IMR-90 (cell line): ENCODE measurements at regions not wholly inside any gene's neighbourhood (a gene's known extent, or its start where the extent isn't known, plus 50 kb on each side); places are given as distances from the start of the nearest gene placed in this dataset.

Experiments used
- ATAC-seq: fragments of 200-7000 bp; cut with Tn5 transposase; 2 replicates; pipeline ENCODE4 v1.9.1; 2020; ENCODE audit warnings: low read depth, mild to moderate bottlenecking, moderate library complexity
- BruUV-seq: library from RNA; stranded (reverse); fragments of 400-500 nt; replicated peaks from 2 replicates; lab custom pipeline; 2021; lab: Mats Ljungman, UMichigan
- CTCF ChIA-PET: fragments of 300-600 bp; formaldehyde crosslinking; extraction: SDS; loops from one replicate; lab custom pipeline; 2021; ENCODE audit warnings: antibody characterized with exemption; lab: Yijun Ruan, JAX
- POLR2A ChIA-PET: fragments of 300-600 bp; sonication (Branson Sonifier 250); formaldehyde crosslinking; loops from one replicate; lab custom pipeline; 2022; ENCODE audit warnings: antibody characterized with exemption; ENCODE audit not compliant: unreplicated experiment; lab: Charles Lee
- DNase-seq: peaks from one replicate; pipeline ENCODE4 v3.0.0; 2013
- H2AFZ ChIP-seq: replicated peaks from 2 replicates; pipeline ENCODE3; 2013; ENCODE audit warnings: low read length, mild to moderate bottlenecking; ENCODE audit not compliant: poor library complexity
- H2AK5ac ChIP-seq: 2 replicates; pipeline ENCODE4 v1.6.1; 2013; ENCODE audit warnings: low read depth, low read length, inconsistent platforms
- H2AK9ac ChIP-seq: replicated peaks from 2 replicates; pipeline ENCODE3; 2013; ENCODE audit warnings: mild to moderate bottlenecking, low read depth, low read length, moderate library complexity; ENCODE audit not compliant: poor library complexity
- H2BK120ac ChIP-seq: 2 replicates; pipeline ENCODE4 v1.6.1; 2013; ENCODE audit warnings: low read depth, low read length, inconsistent platforms
- H2BK15ac ChIP-seq: 3 replicates; pipeline ENCODE4 v1.6.1; 2013; ENCODE audit warnings: low read depth, low read length, inconsistent platforms
- H2BK20ac ChIP-seq: 2 replicates; pipeline ENCODE4 v1.6.1; 2013; ENCODE audit warnings: low read depth, mild to moderate bottlenecking, inconsistent platforms, low read length, moderate library complexity
- H2BK5ac ChIP-seq: 2 replicates; pipeline ENCODE4 v1.6.1; 2013; ENCODE audit warnings: mild to moderate bottlenecking, low read depth, low read length, inconsistent platforms; ENCODE audit not compliant: poor library complexity, severe bottlenecking
- H3K14ac ChIP-seq: replicated peaks from 2 replicates; pipeline ENCODE4 v1.6.1; 2013; ENCODE audit warnings: low read depth, low read length, inconsistent platforms
- H3K18ac ChIP-seq: 2 replicates; pipeline ENCODE4 v1.6.1; 2013; ENCODE audit warnings: low read depth, low read length, control low read depth
- H3K23ac ChIP-seq: 2 replicates; pipeline ENCODE4 v1.6.1; 2013; ENCODE audit warnings: low read depth, low read length, inconsistent platforms
- H3K27ac ChIP-seq: 2 replicates; pipeline ENCODE4 v1.5.1; 2013; ENCODE audit warnings: mild to moderate bottlenecking, control low read depth, low read length; ENCODE audit not compliant: insufficient read depth
- H3K27me3 ChIP-seq: 2 replicates; pipeline ENCODE4 v1.6.1; 2013; ENCODE audit warnings: low read length; ENCODE audit not compliant: control insufficient read depth, insufficient read depth
- H3K36me3 ChIP-seq: 2 replicates; pipeline ENCODE4 v1.6.1; 2013; ENCODE audit warnings: low read length, mixed read lengths; ENCODE audit not compliant: control insufficient read depth, insufficient read depth
- H3K4ac ChIP-seq: 2 replicates; pipeline ENCODE4 v1.6.1; 2013; ENCODE audit warnings: low read depth, low read length, inconsistent platforms
- H3K4me1 ChIP-seq: 2 replicates; pipeline ENCODE4 v1.6.1; 2013; ENCODE audit warnings: low read length, mixed read lengths; ENCODE audit not compliant: control insufficient read depth, insufficient read depth
- H3K4me2 ChIP-seq: 2 replicates; pipeline ENCODE4 v1.6.1; 2013; ENCODE audit warnings: low read depth, mild to moderate bottlenecking, control low read depth, low read length, moderate library complexity
- H3K4me3 ChIP-seq: 2 replicates; pipeline ENCODE4 v1.5.1; 2013; ENCODE audit warnings: low read depth, mild to moderate bottlenecking, control low read depth, low read length, moderate library complexity; ENCODE audit not compliant: insufficient read depth
- H3K56ac ChIP-seq: 2 replicates; pipeline ENCODE4 v1.6.1; 2013; ENCODE audit warnings: low read length, inconsistent platforms; ENCODE audit not compliant: insufficient read depth; ENCODE audit errors: extremely low read depth
- H3K79me1 ChIP-seq, 2 experiments: 2 replicates each; pipeline ENCODE4 v1.6.1; 2013; ENCODE audit warnings: low read length in 2 of 2, inconsistent platforms in 1 of 2, low read depth in 1 of 2
- H3K9ac ChIP-seq: 2 replicates; pipeline ENCODE4 v1.6.1; 2013; ENCODE audit warnings: low read depth, low read length, control low read depth
- H3K9me1 ChIP-seq: 2 replicates; pipeline ENCODE4 v1.6.1; 2013; ENCODE audit warnings: low read length, inconsistent platforms; ENCODE audit not compliant: insufficient read depth
- H3K9me3 ChIP-seq: 2 replicates; pipeline ENCODE4 v1.6.1; 2013; ENCODE audit warnings: low read length; ENCODE audit not compliant: control insufficient read depth, insufficient read depth
- H4K20me1 ChIP-seq: 2 replicates; pipeline ENCODE4 v1.6.1; 2013; ENCODE audit warnings: low read length, inconsistent platforms; ENCODE audit not compliant: insufficient read depth
- H4K5ac ChIP-seq: 2 replicates; pipeline ENCODE4 v1.6.1; 2013; ENCODE audit warnings: mild to moderate bottlenecking, low read depth, low read length, control low read depth
- H4K8ac ChIP-seq, 2 experiments: 2 replicates each; pipeline ENCODE4 v1.6.1; 2013; ENCODE audit warnings: low read depth in 2 of 2, low read length in 2 of 2, control low read depth in 1 of 2, inconsistent platforms in 1 of 2
- H4K91ac ChIP-seq: 2 replicates; pipeline ENCODE4 v1.6.1; 2013; ENCODE audit warnings: low read depth, low read length, inconsistent platforms; ENCODE audit not compliant: insufficient read depth
- BHLHE40 ChIP-seq: fragments of 150-350 bp; IDR thresholded peaks from 2 replicates; pipeline ENCODE4 v1.6.1; 2016; ENCODE audit warnings: mild to moderate bottlenecking, low read depth, low read length
- CEBPB ChIP-seq: IDR thresholded peaks from 2 replicates; pipeline ENCODE4 v1.6.1; 2012; ENCODE audit warnings: low read depth, low read length, improper control_type of control experiment
- CHD1 ChIP-seq: IDR thresholded peaks from 2 replicates; pipeline ENCODE4 v1.6.1; 2012; ENCODE audit warnings: low read depth, low read length, improper control_type of control experiment
- CTCF ChIP-seq: conservative IDR thresholded peaks from 2 replicates; pipeline ENCODE4 v1.5.1; 2012; ENCODE audit warnings: mild to moderate bottlenecking, low read depth, low read length, improper control_type of control experiment
- ELK1 ChIP-seq: fragments of 150-350 bp; IDR thresholded peaks from 2 replicates; pipeline ENCODE4 v1.6.1; 2016; ENCODE audit warnings: low read depth, mild to moderate bottlenecking, low read length, moderate library complexity, borderline replicate concordance
- FOS ChIP-seq: fragments of 150-350 bp; IDR thresholded peaks from 2 replicates; pipeline ENCODE4 v1.6.1; 2016; ENCODE audit warnings: low read depth, low read length
- MAFK ChIP-seq: IDR thresholded peaks from 2 replicates; pipeline ENCODE4 v1.6.1; 2012; ENCODE audit warnings: low read depth, low read length, improper control_type of control experiment
- MAZ ChIP-seq: IDR thresholded peaks from 2 replicates; pipeline ENCODE4 v1.6.1; 2012; ENCODE audit warnings: low read depth, mild to moderate bottlenecking, low read length, improper control_type of control experiment, moderate library complexity, borderline replicate concordance
- MXI1 ChIP-seq: IDR thresholded peaks from 2 replicates; pipeline ENCODE4 v1.6.1; 2012; ENCODE audit warnings: low read depth, mild to moderate bottlenecking, low read length, moderate library complexity, borderline replicate concordance
- NFE2L2 ChIP-seq: fragments of 150-350 bp; IDR thresholded peaks from 2 replicates; pipeline ENCODE4 v1.6.1; 2016; ENCODE audit warnings: low read depth, mild to moderate bottlenecking, low read length
- POLR2A ChIP-seq: IDR thresholded peaks from 2 replicates; pipeline ENCODE4 v1.6.1; 2012; ENCODE audit warnings: mild to moderate bottlenecking, low read depth, low read length
- RAD21 ChIP-seq: IDR thresholded peaks from 2 replicates; pipeline ENCODE4 v1.6.1; 2012; ENCODE audit warnings: low read length, improper control_type of control experiment
- RCOR1 ChIP-seq: IDR thresholded peaks from 2 replicates; pipeline ENCODE4 v1.6.1; 2012; ENCODE audit warnings: mild to moderate bottlenecking, low read length, improper control_type of control experiment; ENCODE audit not compliant: insufficient replicate concordance
- RFX5 ChIP-seq: IDR thresholded peaks from 2 replicates; pipeline ENCODE4 v1.8.0; 2012; ENCODE audit warnings: low read depth, mild to moderate bottlenecking, low read length, moderate library complexity
- SMC3 ChIP-seq: fragments of 150-350 bp; IDR thresholded peaks from 2 replicates; pipeline ENCODE4 v1.6.1; 2016; ENCODE audit warnings: low read depth, mild to moderate bottlenecking, antibody characterized with exemption, low read length, moderate library complexity
- USF2 ChIP-seq: fragments of 150-350 bp; IDR thresholded peaks from 2 replicates; pipeline ENCODE4 v1.6.1; 2017; ENCODE audit warnings: mild to moderate bottlenecking, antibody characterized with exemption, low read length, low read depth
- WGBS, 2 experiments: methylation state at CpG; one replicate each; pipeline versions ENCODE4 v1.1.5 to v1.1.7; 2013; ENCODE audit warnings: missing lambda C conversion rate in 2 of 2; ENCODE audit not compliant: insufficient read length in 1 of 2; ENCODE audit errors: extremely low coverage in 2 of 2; 5-methylcytosine and 5-hydroxymethylcytosine counted together
- dilution Hi-C: fragments of 300-500 bp; cut with HindIII; formaldehyde crosslinking; loops from one replicate; pipeline ENCODE4 v1.14.3; 2018; ENCODE audit warnings: low sequenced_read_pairs; ENCODE audit not compliant: unreplicated experiment
- in situ Hi-C: fragments of 300-500 bp; cut with MboI; formaldehyde crosslinking; loops from 3 replicates; pipeline ENCODE4 v1.14.3; 2019; ENCODE audit warnings: low sequenced_read_pairs, inconsistent platforms, mixed read lengths
- intact Hi-C: fragments of 100-400 bp; cut with micrococcal nuclease; formaldehyde crosslinking; loops from 2 replicates; pipeline ENCODE4 v1.10.0; 2022

- intact Hi-C loops (no loop called here), in situ Hi-C loops (no loop called here), dilution Hi-C loops (no loop called here)
- no peak overlapping the region for H3K4me3 ChIP-seq
- no peaks in the 10 kb centered on the region for H3K27me3 ChIP-seq
- no peak overlapping the region for H3K14ac ChIP-seq
- no peaks in the 10 kb centered on the region for H3K9me1 ChIP-seq
- no peak overlapping the region for H2AFZ ChIP-seq
- no peak overlapping the region for H3K9ac ChIP-seq
- CTCF ChIA-PET: no interaction called here
- H2AK5ac ChIP-seq: no peak overlapping the region
- ATAC-seq (no peak), DNase-seq (no peak)
- BruUV-seq: no TSS peak
- no peak overlapping the region for H3K23ac ChIP-seq
- no CpG with 5 or more reads among the region's 1 CpG for WGBS, 2 experiments
- H4K91ac ChIP-seq: no peak overlapping the region
- no peak overlapping the region for H4K8ac ChIP-seq
- no peak overlapping the region for H3K4ac ChIP-seq
- H2BK120ac ChIP-seq: no peak overlapping the region
- H2BK20ac ChIP-seq: no peak overlapping the region
- no peaks in the 10 kb centered on the region for H3K4me1 ChIP-seq
- no peak overlapping the region for H2BK15ac ChIP-seq
- H3K27ac ChIP-seq: no peak overlapping the region
- H4K5ac ChIP-seq: no peak overlapping the region
- H3K79me1 ChIP-seq: no peaks in the 10 kb centered on the region
- TF ChIP-seq USF2 (no peak), RFX5 (no peak), NFE2L2 (no peak), RAD21 (no peak), CHD1 (no peak), MAZ (no peak), CEBPB (no peak), ELK1 (no peak), RCOR1 (no peak), MAFK (no peak), BHLHE40 (no peak), CTCF (no peak), POLR2A (no peak), SMC3 (no peak), FOS (no peak), MXI1 (no peak)
- no peak overlapping the region for H3K56ac ChIP-seq
- H3K4me2 ChIP-seq: no peak overlapping the region
- no peaks in the 10 kb centered on the region for H3K9me3 ChIP-seq
- H3K18ac ChIP-seq: no peak overlapping the region
- H4K20me1 ChIP-seq: no peaks in the 10 kb centered on the region
- no peak overlapping the region for H2AK9ac ChIP-seq
- H2BK5ac ChIP-seq: no peak overlapping the region
- POLR2A ChIA-PET: no interaction called here
- no peaks in the 10 kb centered on the region for H3K36me3 ChIP-seq
Measured at GRCh38 chr10:64014281-64014680, 493.1 kb downstream of the REEP3 start.
